ENCODE measurements at regions not wholly inside any gene's neighbourhood (a gene's known extent, or its start where the extent isn't known, plus 50 kb on each side); places are given as distances from the start of the nearest gene placed in this dataset.

GRCh38 chr7:98565103-98565502 is 52.0 kb upstream of the NPTX2 start:
- no peak for DNase-seq

GRCh38 chr7:98562871-98563495 is 54.1 kb upstream of the NPTX2 start:
- no peak for DNase-seq

DNA sequence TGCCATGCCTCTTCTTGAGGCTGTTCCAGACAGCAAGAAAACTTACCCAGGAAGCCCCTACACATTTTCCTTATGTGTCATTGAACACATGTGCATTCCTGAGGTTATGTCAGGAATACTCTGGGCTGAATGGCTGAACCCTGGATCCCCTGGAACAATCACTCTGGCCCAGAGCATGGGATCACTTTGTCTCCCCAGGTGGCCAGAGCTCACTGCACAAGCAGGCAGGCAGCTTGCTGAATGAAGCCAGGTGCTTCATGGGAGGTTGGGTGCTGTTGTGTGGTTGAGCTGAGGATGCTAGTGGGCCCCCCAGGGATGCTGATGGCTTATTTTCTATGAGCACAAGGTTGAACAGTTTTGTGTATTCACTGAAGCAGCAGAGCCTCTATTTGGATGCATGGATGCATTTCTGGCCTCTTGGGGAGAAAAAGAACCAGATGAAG is 54.7 kb upstream of the NPTX2 start:
- DNase-seq = no peak

DNA sequence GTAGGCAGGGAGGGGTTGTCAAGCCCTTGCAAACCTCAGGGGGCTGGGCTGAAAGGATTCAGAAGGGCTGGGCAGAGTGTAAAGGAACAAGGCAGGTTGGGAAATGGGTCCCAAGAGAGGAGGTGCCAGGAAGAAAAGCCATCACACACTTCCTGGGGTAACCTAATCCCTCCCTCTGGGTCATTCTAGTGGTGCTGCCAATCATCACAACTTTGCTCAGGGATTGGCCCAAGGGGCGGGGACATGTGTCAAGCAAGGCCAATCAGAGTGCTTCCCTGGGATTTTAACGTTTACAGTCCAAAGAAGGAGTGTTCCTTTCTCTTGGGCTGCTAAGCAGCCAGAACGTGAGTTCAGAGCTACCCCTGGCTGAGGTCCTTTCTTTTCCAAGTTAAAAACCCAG is 57.1 kb upstream of the NPTX2 start:
- DNase-seq = no peak

GRCh38 chr7:98559219-98559618 is 57.9 kb upstream of the NPTX2 start:
- no peak for DNase-seq

DNA sequence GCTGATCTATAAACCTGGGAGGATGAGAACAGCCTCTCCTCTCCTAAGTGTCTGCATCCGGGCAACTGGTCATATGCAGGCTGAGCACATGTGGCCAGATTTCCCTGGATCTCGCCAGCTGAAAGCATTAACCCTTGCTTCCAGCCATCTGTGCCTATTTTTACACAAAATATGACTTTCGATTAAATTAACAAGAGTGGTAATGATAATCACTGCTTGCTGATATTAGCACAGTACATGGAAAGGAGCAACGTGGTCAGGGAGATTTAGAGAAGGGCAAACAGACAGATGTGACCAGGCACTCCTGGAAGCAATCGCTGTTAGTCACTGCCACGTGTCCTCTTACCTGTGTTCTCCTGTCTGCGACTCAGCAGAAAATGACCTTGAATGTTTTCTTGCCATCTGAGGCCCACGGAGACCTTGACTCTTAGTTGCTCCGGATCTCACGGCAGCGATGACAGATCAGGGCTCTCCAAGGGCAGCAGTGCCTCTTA is 59.5 kb upstream of the NPTX2 start:
- DNase-seq = no peak

- DNase-seq = no peak
Measured at GRCh38 chr7:98556288-98556687, 60.8 kb upstream of the NPTX2 start.

- no peak for DNase-seq
Measured at GRCh38 chr7:98555403-98555802, 61.7 kb upstream of the NPTX2 start.

GRCh38 chr7:98553666-98554065 is 63.4 kb upstream of the NPTX2 start:
- DNase-seq = no peak

GRCh38 chr7:98551611-98552273 is 65.3 kb upstream of the NPTX2 start:
- DNase-seq = no peak

DNA sequence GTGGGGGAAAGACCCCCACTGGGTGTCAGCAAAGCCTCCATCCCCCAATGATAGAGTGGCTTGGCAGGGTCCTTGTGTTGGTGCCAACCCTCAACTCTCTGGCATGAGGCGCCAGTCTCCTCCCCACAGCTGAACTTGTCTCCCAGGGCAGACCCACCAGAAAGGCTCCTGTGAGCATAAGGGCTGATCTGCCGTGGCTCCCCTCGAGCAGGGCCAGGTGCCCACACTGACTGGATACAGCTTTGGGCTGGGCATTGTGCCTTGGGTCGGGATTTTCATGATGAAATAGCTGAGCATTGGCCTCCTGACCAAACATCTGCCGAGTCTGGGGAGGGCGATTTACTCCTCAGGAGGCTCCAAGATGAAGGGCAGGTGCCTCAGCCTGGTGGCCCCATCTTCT is 68.1 kb upstream of the NPTX2 start:
- DNase-seq = no peak

DNA sequence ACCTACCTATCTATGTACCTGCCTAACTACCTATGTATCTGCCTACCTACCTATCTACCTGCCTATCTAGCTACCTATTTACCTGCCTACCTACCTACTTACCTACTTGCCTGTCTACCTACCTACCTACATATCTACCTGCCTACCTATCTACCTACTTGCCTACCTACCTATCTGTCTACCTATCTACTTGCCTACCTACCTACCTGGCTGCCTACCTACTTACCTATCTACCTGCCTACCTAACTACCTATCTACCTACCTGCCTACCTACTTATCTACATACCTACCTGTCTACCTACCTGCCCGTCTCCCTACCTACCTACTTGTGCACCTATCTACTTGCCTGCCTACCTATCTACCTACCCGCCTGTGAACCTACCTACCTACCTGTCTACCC is 68.7 kb upstream of the NPTX2 start:
- DNase-seq = no peak

- DNase-seq = no peak
Measured at GRCh38 chr7:98541101-98541500, 76.0 kb upstream of the NPTX2 start.

DNA sequence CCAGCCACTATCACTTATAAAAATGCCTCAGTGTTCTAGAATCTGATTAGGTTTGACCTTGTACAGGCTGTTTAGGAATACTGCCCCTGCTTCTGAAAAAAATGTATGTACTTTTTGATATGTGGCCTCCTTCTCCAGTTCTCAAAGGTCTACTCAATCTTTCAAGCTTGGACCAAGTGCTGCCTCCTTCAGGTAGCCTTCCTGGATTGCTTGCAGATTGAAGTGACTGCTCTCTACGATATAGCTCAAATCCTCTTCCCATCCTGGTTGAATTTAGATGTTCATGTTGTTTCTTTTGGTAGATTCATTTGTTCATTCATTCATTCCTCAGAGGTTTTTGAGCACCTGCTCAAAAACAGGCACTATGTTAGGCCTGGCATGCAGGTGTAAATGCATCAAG is 77.2 kb upstream of the NPTX2 start:
- no peak for DNase-seq

GRCh38 chr7:98536803-98537202 is 80.3 kb upstream of the NPTX2 start:
- DNase-seq = no peak

DNA sequence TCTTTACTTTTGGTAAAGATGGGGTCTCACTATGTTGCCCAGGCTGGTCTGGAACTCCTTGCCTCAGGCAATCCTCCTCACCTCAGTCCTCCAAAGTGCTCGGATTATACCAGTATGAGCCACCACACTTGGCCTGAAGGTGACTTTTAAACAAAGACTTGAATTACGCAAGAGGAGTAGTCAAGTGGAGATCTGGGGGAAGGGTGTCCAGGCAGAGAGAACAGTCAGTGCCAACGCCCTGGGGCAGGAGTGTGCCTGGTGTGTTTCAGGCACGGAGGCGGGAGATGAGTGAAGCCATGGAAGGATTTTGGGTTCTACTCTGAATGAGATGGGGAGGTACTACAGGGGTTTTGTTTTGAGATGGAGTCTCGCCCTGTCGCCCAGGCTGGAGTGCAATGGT is 82.6 kb upstream of the NPTX2 start:
- no peak for DNase-seq

DNA sequence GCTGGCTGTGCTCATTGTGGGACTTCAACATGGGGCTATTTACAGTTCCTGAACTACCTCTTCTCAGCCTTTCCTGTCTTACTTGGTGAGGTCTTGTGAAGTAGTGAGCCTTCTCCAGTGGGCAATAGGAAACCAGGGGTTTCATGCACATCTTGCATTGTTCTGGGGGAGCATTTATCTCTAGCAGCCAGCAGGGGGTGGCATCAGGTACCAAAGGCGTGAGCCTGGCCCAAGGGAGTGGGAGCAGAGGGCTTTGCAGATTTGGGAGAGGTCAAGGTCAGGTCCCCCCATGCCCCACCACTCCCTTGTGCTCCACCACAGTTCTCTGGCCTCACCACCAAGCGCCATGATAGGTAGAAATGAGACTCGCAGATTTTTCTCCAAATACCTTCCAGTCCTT is 85.4 kb upstream of the NPTX2 start:
- DNase-seq = no peak

DNA sequence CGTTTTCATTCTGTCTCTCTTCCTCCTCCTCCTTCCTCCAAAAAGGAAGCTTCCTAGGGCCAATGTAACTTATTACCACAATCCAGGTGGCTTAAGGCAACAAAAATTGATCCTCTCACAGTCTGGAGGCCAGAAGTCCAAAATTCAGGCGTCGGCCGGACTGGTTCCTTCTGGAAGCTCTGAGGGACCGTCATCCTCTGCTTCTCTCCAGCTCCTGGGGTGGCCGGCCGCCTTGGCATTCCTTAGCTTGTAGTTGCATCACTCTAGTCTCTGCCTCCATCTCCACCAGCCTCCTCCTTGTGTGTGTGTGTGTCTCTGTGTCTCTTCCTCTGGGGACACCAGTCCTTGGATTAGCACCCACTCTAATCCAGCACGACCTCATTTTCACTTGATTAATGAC is 89.0 kb upstream of the NPTX2 start:
- no peak for DNase-seq

GRCh38 chr7:98526059-98526458 is 91.0 kb upstream of the NPTX2 start:
- DNase-seq = no peak

GRCh38 chr7:98521089-98521692 is 95.9 kb upstream of the NPTX2 start:
- no peak for DNase-seq

GRCh38 chr7:98520356-98520951 is 96.6 kb upstream of the NPTX2 start:
- no peak for DNase-seq

DNA sequence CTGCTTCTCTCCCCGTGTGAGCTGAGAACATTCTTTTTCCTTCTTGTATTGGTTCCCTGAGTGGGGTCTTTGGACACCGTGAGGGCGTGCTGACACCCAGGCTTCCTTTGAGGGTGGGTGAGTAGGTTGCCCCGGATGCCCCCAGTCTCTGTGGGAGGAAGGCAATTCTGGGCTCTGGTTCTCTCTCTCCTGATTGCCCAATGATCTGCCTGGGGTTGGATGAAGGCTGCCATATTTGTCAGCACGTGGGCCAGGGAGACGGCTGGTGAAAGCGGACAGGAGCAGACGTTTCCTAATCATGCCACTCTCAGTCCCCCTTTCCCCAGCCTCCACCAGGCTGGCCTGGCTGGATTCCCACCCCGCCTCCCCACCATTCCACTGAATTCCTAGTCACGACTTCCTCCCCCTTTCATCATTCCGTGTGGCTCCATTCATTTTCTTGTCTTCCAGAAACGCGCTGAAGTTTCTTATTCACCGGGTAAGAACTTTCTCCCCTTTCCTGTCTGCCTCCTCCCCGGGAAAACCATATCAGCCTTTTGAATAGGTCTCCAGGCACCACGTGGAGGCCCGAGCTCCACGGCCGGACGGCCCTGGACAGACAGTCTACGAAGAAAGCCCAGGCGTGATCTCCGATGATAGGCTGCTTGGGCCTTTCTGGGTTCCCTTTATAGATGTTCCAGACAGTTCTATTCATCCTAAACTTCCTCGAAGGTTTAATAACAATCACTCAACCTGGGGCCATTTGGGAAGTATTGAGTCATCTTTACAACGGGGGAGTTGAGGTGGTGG is 98.7 kb upstream of the NPTX2 start:
- DNase-seq = no peak

- no peak for DNase-seq
Measured at GRCh38 chr7:98515201-98515600, 101.9 kb upstream of the NPTX2 start.
